ENCODE measurements at regions not wholly inside any gene's neighbourhood (a gene's known extent, or its start where the extent isn't known, plus 50 kb on each side); places are given as distances from the start of the nearest gene placed in this dataset.

GRCh38 chr5:7073666-7074065 is 322.3 kb upstream of the ADCY2 start:
- no peak for DNase-seq
- H3K36me3 ChIP-seq (replicated peaks; ENCODE audit: control insufficient read depth, insufficient read depth, low read length): no peaks in the 10 kb centered on the region

GRCh38 chr5:7074176-7074575 is 321.8 kb upstream of the ADCY2 start:
- no peak for DNase-seq
- H3K27me3 ChIP-seq (ENCODE audit: control insufficient read depth, insufficient read depth, low read length): no peaks in the 10 kb centered on the region
- H3K4me3 ChIP-seq (ENCODE audit: insufficient read depth, low read depth, low read length): no peak overlapping the region
- no peaks in the 10 kb centered on the region for H3K36me3 ChIP-seq (replicated peaks; ENCODE audit: control insufficient read depth, insufficient read depth, low read length)

More at GRCh38 chr5:7073666-7074065, 322.3 kb upstream of the ADCY2 start:
- H3K4me3 ChIP-seq (ENCODE audit: insufficient read depth, low read depth, low read length): no peak overlapping the region
- H3K27me3 ChIP-seq (ENCODE audit: control insufficient read depth, insufficient read depth, low read length): no peaks in the 10 kb centered on the region

- Histone ChIP-seq H3K4me3 (ENCODE audit: insufficient read depth, low read depth, low read length) (no peak overlapping the region), H3K36me3 (replicated peaks; ENCODE audit: control insufficient read depth, insufficient read depth, low read length) (no peaks in the 10 kb centered on the region), H3K27me3 (ENCODE audit: control insufficient read depth, insufficient read depth, low read length) (no peaks in the 10 kb centered on the region)
- DNase-seq: no peak
Observed at GRCh38 chr5:7075470-7075869, 320.5 kb upstream of the ADCY2 start.

GRCh38 chr5:7078101-7078500 is 317.8 kb upstream of the ADCY2 start:
- no peak overlapping the region for H3K4me3 ChIP-seq (ENCODE audit: insufficient read depth, low read depth, low read length)
- H3K27me3 ChIP-seq (ENCODE audit: control insufficient read depth, insufficient read depth, low read length): no peaks in the 10 kb centered on the region
- H3K36me3 ChIP-seq (replicated peaks; ENCODE audit: control insufficient read depth, insufficient read depth, low read length): no peaks in the 10 kb centered on the region
- DNase-seq: no peak

- peak; percentile 51 for DNase-seq
- Histone ChIP-seq H3K36me3 (replicated peaks; ENCODE audit: control insufficient read depth, insufficient read depth, low read length) (no peaks in the 10 kb centered on the region), H3K27me3 (ENCODE audit: control insufficient read depth, insufficient read depth, low read length) (no peaks in the 10 kb centered on the region), H3K4me3 (ENCODE audit: insufficient read depth, low read depth, low read length) (no peak overlapping the region)
Observed at GRCh38 chr5:7078901-7079300, 317.0 kb upstream of the ADCY2 start.

- DNase-seq: no peak
- H3K36me3 ChIP-seq (replicated peaks; ENCODE audit: control insufficient read depth, insufficient read depth, low read length): no peaks in the 10 kb centered on the region
- H3K4me3 ChIP-seq (ENCODE audit: insufficient read depth, low read depth, low read length): no peak overlapping the region
- H3K27me3 ChIP-seq (ENCODE audit: control insufficient read depth, insufficient read depth, low read length): no peaks in the 10 kb centered on the region
Observed at GRCh38 chr5:7080501-7080900, 315.4 kb upstream of the ADCY2 start.

- no peaks in the 10 kb centered on the region for H3K27me3 ChIP-seq (ENCODE audit: control insufficient read depth, insufficient read depth, low read length)
- no peaks in the 10 kb centered on the region for H3K36me3 ChIP-seq (replicated peaks; ENCODE audit: control insufficient read depth, insufficient read depth, low read length)
- no peak for DNase-seq
- no peak overlapping the region for H3K4me3 ChIP-seq (ENCODE audit: insufficient read depth, low read depth, low read length)
Observed at GRCh38 chr5:7087719-7088297, 308.1 kb upstream of the ADCY2 start.

- H3K27me3 ChIP-seq (ENCODE audit: control insufficient read depth, insufficient read depth, low read length): no peaks in the 10 kb centered on the region
- H3K36me3 ChIP-seq (replicated peaks; ENCODE audit: control insufficient read depth, insufficient read depth, low read length): no peaks in the 10 kb centered on the region
- DNase-seq: no peak
- H3K4me3 ChIP-seq (ENCODE audit: insufficient read depth, low read depth, low read length): no peak overlapping the region
Observed at GRCh38 chr5:7088849-7089248, 307.1 kb upstream of the ADCY2 start.

- no peak for DNase-seq
- no peaks in the 10 kb centered on the region for H3K36me3 ChIP-seq (replicated peaks; ENCODE audit: control insufficient read depth, insufficient read depth, low read length)
- H3K4me3 ChIP-seq (ENCODE audit: insufficient read depth, low read depth, low read length): no peak overlapping the region
- H3K27me3 ChIP-seq (ENCODE audit: control insufficient read depth, insufficient read depth, low read length): no peaks in the 10 kb centered on the region
Observed at GRCh38 chr5:7094626-7095025, 301.3 kb upstream of the ADCY2 start.

- H3K27me3 ChIP-seq (ENCODE audit: control insufficient read depth, insufficient read depth, low read length): no peaks in the 10 kb centered on the region
- DNase-seq: no peak
- no peak overlapping the region for H3K4me3 ChIP-seq (ENCODE audit: insufficient read depth, low read depth, low read length)
- H3K36me3 ChIP-seq (replicated peaks; ENCODE audit: control insufficient read depth, insufficient read depth, low read length): no peaks in the 10 kb centered on the region
Observed at GRCh38 chr5:7096294-7096693, 299.6 kb upstream of the ADCY2 start.

GRCh38 chr5:7105358-7105757 is 290.6 kb upstream of the ADCY2 start:
- no peak for DNase-seq
- Histone ChIP-seq H3K36me3 (replicated peaks; ENCODE audit: control insufficient read depth, insufficient read depth, low read length) (no peaks in the 10 kb centered on the region), H3K4me3 (ENCODE audit: insufficient read depth, low read depth, low read length) (no peak overlapping the region), H3K27me3 (ENCODE audit: control insufficient read depth, insufficient read depth, low read length) (no peaks in the 10 kb centered on the region)

- no peaks in the 10 kb centered on the region for H3K27me3 ChIP-seq (ENCODE audit: control insufficient read depth, insufficient read depth, low read length)
- no peak for DNase-seq
- no peaks in the 10 kb centered on the region for H3K36me3 ChIP-seq (replicated peaks; ENCODE audit: control insufficient read depth, insufficient read depth, low read length)
- no peak overlapping the region for H3K4me3 ChIP-seq (ENCODE audit: insufficient read depth, low read depth, low read length)
Observed at GRCh38 chr5:7117961-7118360, 278.0 kb upstream of the ADCY2 start.

- Histone ChIP-seq H3K4me3 (ENCODE audit: insufficient read depth, low read depth, low read length) (no peak overlapping the region), H3K27me3 (ENCODE audit: control insufficient read depth, insufficient read depth, low read length) (no peaks in the 10 kb centered on the region), H3K36me3 (replicated peaks; ENCODE audit: control insufficient read depth, insufficient read depth, low read length) (no peaks in the 10 kb centered on the region)
- DNase-seq: no peak
Observed at GRCh38 chr5:7131680-7132079, 264.3 kb upstream of the ADCY2 start.

GRCh38 chr5:7146886-7147285 is 249.1 kb upstream of the ADCY2 start:
- Histone ChIP-seq H3K4me3 (ENCODE audit: insufficient read depth, low read depth, low read length) (no peak overlapping the region), H3K27me3 (ENCODE audit: control insufficient read depth, insufficient read depth, low read length) (no peaks in the 10 kb centered on the region), H3K36me3 (replicated peaks; ENCODE audit: control insufficient read depth, insufficient read depth, low read length) (no peaks in the 10 kb centered on the region)
- DNase-seq: no peak

GRCh38 chr5:7157083-7157482 is 238.9 kb upstream of the ADCY2 start:
- H3K36me3 ChIP-seq (replicated peaks; ENCODE audit: control insufficient read depth, insufficient read depth, low read length): no peaks in the 10 kb centered on the region
- no peak for DNase-seq
- H3K4me3 ChIP-seq (ENCODE audit: insufficient read depth, low read depth, low read length): no peak overlapping the region
- no peaks in the 10 kb centered on the region for H3K27me3 ChIP-seq (ENCODE audit: control insufficient read depth, insufficient read depth, low read length)

- Histone ChIP-seq H3K36me3 (replicated peaks; ENCODE audit: control insufficient read depth, insufficient read depth, low read length) (no peaks in the 10 kb centered on the region), H3K27me3 (ENCODE audit: control insufficient read depth, insufficient read depth, low read length) (no peaks in the 10 kb centered on the region), H3K4me3 (ENCODE audit: insufficient read depth, low read depth, low read length) (no peak overlapping the region)
- peak; percentile 21 for DNase-seq
Observed at GRCh38 chr5:7169240-7169878, 226.6 kb upstream of the ADCY2 start.

Measured in H7 (cell line).